PC-3 (cell line): ENCODE measurements at regions not wholly inside any gene's neighbourhood (a gene's known extent, or its start where the extent isn't known, plus 50 kb on each side); places are given as distances from the start of the nearest gene placed in this dataset.

Experiments
- CTCF ChIP-seq: fragments of 300-600 bp; sonication (generic); conservative IDR thresholded peaks from 2 replicates; pipeline ENCODE4 v1.5.1; 2017; ENCODE audit warnings: antibody characterized with exemption, low read depth, mild to moderate bottlenecking, low read length
- EZH2 ChIP-seq: fragments of 300-600 bp; sonication (generic); IDR thresholded peaks from one replicate; pipeline ENCODE4 v1.6.1; 2017; ENCODE audit warnings: antibody characterized with exemption, mild to moderate bottlenecking, low read length; ENCODE audit not compliant: unreplicated experiment
- EZH2phosphoT487 ChIP-seq: fragments of 300-600 bp; sonication (generic); IDR thresholded peaks from 2 replicates; pipeline ENCODE4 v1.6.1; 2018; ENCODE audit warnings: mild to moderate bottlenecking, antibody characterized with exemption, low read length, borderline replicate concordance

GRCh38 chr19:22523940-22524339 lies 101.8 kb upstream of the ZNF98 start:
- TF ChIP-seq CTCF: no peak
- no peak for TF ChIP-seq EZH2
- no peak for TF ChIP-seq EZH2phosphoT487
